Hepatocyte (in vitro differentiated cells): ENCODE measurements at regions not wholly inside any gene's neighbourhood (a gene's known extent, or its start where the extent isn't known, plus 50 kb on each side); places are given as distances from the start of the nearest gene placed in this dataset.

ENCODE experiments used
- CTCF ChIP-seq: fragments of 200-600 bp; sonication (generic); IDR thresholded peaks from 2 replicates; pipeline ENCODE4 v1.5.1; 2016; ENCODE audit warnings: antibody characterized with exemption, mild to moderate bottlenecking; ENCODE audit not compliant: poor library complexity
- EZH2 ChIP-seq: fragments of 200-600 bp; sonication (generic); IDR thresholded peaks from 2 replicates; pipeline ENCODE4 v1.6.1; 2016; ENCODE audit warnings: antibody characterized with exemption, mild to moderate bottlenecking, borderline replicate concordance
- EZH2phosphoT487 ChIP-seq: fragments of 200-600 bp; sonication (generic); IDR thresholded peaks from one replicate; pipeline ENCODE4 v1.6.1; 2018; ENCODE audit warnings: antibody characterized with exemption, mild to moderate bottlenecking, low read depth, moderate library complexity; ENCODE audit not compliant: unreplicated experiment, severe bottlenecking

- TF ChIP-seq CTCF (no peak), EZH2phosphoT487 (no peak), EZH2 (no peak)
Observed at GRCh38 chr4:20454515-20454914, 202.8 kb downstream of the SLIT2 start.
